Fibroblast of mammary gland (primary cell): ENCODE measurements at regions not wholly inside any gene's neighbourhood (a gene's known extent, or its start where the extent isn't known, plus 50 kb on each side); places are given as distances from the start of the nearest gene placed in this dataset.
A peak's percentile ranks its signal among the peaks of the same experiment; 100 is the strongest.

Experiments used
- DNase-seq: peaks from one replicate; pipeline ENCODE4 v3.0.0-alpha.2; 2010; ENCODE audit warnings: low read depth
- H3K4me3 ChIP-seq: 2 replicates; pipeline ENCODE4 v1.5.1; 2011; ENCODE audit warnings: low read depth, mild to moderate bottlenecking, low read length, moderate library complexity; ENCODE audit not compliant: control insufficient read depth
- TF ChIP-seq, protein P1 (sequence below): conservative IDR thresholded peaks from 2 replicates; pipeline ENCODE4 v1.5.1; 2011; ENCODE audit warnings: low read depth, low read length, inconsistent platforms; ENCODE audit not compliant: control insufficient read depth, insufficient read depth

DNA sequence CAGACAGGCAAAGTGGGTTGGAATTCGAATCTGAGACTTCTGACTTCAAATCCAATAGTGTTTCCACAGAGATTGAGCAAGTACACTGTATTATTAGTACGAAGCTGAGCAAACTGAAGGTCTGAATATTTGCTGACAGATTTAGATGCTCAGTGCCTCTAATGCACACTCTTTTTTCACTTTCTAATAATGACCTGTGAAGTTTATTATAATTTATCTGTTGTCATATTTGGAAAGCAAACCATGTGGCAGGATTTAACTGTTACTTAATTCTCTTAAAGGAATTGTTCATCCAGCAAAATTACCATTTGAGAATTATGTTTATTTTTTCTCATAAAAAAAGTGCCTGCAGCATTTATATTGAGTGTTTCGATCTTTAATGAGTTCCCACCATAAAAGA, 277.3 kb downstream of the DMRT2 start:
- TF ChIP-seq, protein P1, sequence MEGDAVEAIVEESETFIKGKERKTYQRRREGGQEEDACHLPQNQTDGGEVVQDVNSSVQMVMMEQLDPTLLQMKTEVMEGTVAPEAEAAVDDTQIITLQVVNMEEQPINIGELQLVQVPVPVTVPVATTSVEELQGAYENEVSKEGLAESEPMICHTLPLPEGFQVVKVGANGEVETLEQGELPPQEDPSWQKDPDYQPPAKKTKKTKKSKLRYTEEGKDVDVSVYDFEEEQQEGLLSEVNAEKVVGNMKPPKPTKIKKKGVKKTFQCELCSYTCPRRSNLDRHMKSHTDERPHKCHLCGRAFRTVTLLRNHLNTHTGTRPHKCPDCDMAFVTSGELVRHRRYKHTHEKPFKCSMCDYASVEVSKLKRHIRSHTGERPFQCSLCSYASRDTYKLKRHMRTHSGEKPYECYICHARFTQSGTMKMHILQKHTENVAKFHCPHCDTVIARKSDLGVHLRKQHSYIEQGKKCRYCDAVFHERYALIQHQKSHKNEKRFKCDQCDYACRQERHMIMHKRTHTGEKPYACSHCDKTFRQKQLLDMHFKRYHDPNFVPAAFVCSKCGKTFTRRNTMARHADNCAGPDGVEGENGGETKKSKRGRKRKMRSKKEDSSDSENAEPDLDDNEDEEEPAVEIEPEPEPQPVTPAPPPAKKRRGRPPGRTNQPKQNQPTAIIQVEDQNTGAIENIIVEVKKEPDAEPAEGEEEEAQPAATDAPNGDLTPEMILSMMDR, result no peak
- H3K4me3 ChIP-seq, result no peak overlapping the region
- DNase-seq, result no peak

DNA sequence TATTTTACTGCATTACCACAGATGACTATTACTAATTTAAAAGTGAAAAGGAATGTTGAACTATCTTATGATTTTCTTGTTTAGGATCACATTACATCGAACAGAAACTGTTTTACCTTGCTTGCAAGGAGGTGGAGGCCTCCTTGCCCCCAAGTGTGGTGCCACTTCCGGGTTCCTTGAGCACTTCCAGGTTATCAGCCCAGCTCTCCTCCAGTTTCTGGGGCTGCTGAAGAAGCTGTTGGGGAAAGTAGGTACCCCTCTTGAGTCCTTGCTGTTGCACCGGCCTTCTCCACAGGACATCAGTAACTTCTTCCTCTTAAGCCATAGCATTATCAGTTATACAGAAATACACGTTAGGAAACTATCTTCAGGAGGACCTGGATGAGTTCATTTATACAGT, 278.2 kb downstream of the DMRT2 start:
- DNase-seq, result no peak
- H3K4me3 ChIP-seq, result no peak overlapping the region
- TF ChIP-seq, protein P1, result no peak

DNA sequence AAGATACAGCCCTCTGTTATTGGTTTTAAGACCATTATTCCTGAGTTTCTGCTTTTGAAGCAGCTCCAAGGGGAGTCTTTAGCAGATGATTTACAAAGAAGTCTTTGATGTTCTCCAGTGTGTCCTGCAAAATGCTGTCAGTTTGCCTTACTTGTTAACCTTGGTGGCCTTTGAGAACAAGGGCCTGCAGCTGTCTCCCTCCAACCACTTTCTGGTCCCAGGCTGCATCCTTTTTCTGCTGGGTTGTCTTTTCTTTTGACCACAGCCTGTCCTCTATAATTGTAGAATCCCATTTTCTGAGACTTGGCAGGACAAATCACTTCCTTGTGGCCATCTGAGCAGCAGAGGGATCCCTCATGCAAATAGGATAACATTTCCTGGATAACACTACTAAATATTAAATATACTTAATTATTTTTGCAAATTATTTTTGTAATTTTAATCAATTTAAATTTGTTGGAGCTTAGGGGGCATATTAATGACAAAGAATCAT, 281.4 kb downstream of the DMRT2 start:
- TF ChIP-seq, protein P1, result no peak
- DNase-seq, result no peak

DNA sequence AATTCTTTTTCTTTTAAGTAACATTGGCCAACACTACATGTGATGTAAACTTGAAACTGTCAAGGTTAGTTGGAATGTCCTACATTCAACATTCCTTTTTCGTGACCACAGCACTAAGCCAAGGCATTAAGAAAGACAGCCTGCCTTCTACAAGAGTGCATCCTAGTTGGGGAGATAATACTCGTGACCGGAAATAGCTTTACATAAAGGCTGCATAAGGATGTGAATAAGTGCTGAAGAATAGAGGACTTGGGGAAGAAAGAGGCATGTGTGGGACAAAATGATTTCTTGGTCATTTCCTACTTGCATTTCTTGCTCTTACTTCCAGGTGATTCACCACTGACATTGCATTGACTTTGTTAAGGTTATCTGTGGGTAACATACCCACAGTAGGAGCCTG, 282.0 kb downstream of the DMRT2 start:
- H3K4me3 ChIP-seq, result no peak overlapping the region
- DNase-seq, result peak; percentile 11
- TF ChIP-seq, protein P1, result no peak

More for the DNA sequence above, 281.4 kb downstream of the DMRT2 start:
- H3K4me3 ChIP-seq, result no peak overlapping the region

DNA sequence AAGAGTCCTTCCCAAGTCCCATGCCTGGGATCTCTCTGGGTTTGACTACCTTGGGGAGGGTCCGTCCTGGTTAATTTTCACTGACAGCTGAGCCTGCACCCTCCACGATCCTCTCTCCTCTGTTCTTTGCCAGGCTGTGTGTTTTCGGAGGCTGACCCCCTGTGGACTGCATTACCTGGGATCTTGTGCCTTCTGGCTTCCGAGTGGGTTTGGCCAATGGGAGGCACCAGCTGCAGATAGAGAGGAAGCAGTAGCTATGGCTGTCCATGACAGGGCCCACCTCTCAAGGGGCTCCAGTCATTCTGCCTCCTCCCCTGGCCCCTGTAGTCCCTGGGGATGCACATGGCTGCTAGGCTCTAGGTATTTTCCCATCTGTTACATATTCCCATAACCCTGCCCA, 285.0 kb downstream of the DMRT2 start:
- TF ChIP-seq, protein P1, result no peak

DNA sequence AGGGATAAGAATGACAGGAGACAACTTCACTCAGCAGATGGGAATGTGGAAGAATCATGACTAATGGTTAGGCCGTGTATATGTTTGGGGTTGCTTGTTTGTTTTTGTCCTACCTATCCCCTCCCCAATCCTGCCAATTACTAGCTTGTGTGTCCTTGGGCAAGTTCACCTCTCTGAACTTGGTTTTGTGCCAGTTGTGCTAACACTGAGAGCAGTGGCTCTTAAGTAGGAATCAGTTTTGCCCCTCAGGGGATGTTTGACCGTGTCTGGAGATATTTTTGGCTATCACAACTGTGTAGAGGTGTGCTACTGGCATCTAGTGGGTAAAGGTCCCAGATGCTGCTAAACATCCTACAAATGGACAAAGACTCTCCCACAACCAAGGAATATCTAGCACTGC, 287.0 kb downstream of the DMRT2 start:
- peak; percentile 1 for DNase-seq
- no peak overlapping the region for H3K4me3 ChIP-seq
- TF ChIP-seq, protein P1, result no peak

More for the DNA sequence above, 285.0 kb downstream of the DMRT2 start:
- DNase-seq, result no peak
- no peak overlapping the region for H3K4me3 ChIP-seq

DNA sequence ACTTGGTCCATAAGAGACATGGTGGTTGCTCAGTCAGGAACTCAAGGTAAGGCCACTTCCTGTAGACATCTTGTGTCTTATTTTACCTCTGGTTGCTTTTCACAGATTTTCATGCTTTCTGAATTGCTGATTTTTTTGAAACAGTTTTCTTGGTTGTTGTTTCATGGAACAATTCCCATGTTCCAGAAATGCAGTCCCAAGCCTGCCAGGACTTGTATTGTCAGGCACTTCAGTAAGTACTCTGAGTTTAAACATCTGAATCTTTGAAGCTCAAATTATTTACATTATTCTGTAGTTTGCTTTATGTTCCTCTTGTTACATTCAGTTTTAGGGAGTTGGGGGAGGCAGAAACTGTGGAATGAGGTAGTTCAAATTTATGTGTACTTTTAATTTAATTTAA, 290.2 kb downstream of the DMRT2 start:
- TF ChIP-seq, protein P1, result no peak
- no peak for DNase-seq
- no peak overlapping the region for H3K4me3 ChIP-seq
